22Rv1 (cell line): ENCODE measurements at regions not wholly inside any gene's neighbourhood (a gene's known extent, or its start where the extent isn't known, plus 50 kb on each side); places are given as distances from the start of the nearest gene placed in this dataset.

ENCODE experiments used
- CTCF ChIP-seq: fragments of 450-650 bp; IDR thresholded peaks from 2 replicates; pipeline ENCODE4 v1.5.1; 2017; ENCODE audit warnings: mild to moderate bottlenecking
- ZFX ChIP-seq: fragments of 450-650 bp; IDR thresholded peaks from 2 replicates; pipeline ENCODE4 v1.6.1; 2017; ENCODE audit warnings: antibody characterized with exemption, borderline replicate concordance

- TF ChIP-seq CTCF (no peak), ZFX (no peak)
These were observed 145.9 kb downstream of the HINT1 start for GRCh38 chr5:131019111-131019510.
